ENCODE measurements at regions not wholly inside any gene's neighbourhood (a gene's known extent, or its start where the extent isn't known, plus 50 kb on each side); places are given as distances from the start of the nearest gene placed in this dataset.

- ChIA-PET POLR2A (ENCODE audit: unreplicated experiment) (no interaction called here), CTCF (no interaction called here)
- dilution Hi-C loops (cut with HindIII; ENCODE audit: low sequenced_read_pairs, unreplicated experiment) (no loop called here), in situ Hi-C loops (cut with MboI; ENCODE audit: low sequenced_read_pairs) (no loop called here), intact Hi-C loops (cut with micrococcal nuclease) (no loop called here)
- Histone ChIP-seq H4K5ac (ENCODE audit: low read depth, low read length) (no peak overlapping the region), H2AK5ac (ENCODE audit: low read depth, low read length) (no peak overlapping the region), H3K14ac (replicated peaks; ENCODE audit: low read depth, low read length) (no peak overlapping the region), H2BK15ac (ENCODE audit: low read depth, low read length) (no peak overlapping the region), H3K36me3 (ENCODE audit: control insufficient read depth, insufficient read depth, low read length) (no peaks in the 10 kb centered on the region), H3K27ac (ENCODE audit: insufficient read depth, low read length) (no peak overlapping the region), H3K79me1 (ENCODE audit: low read depth in 1 of 2, low read length in 2 of 2) (no peaks in the 10 kb centered on the region), H3K9ac (ENCODE audit: low read depth, low read length) (no peak overlapping the region), H4K91ac (ENCODE audit: insufficient read depth, low read depth, low read length) (no peak overlapping the region), H3K23ac (ENCODE audit: low read depth, low read length) (no peak overlapping the region), H2AFZ (replicated peaks; ENCODE audit: low read length, poor library complexity) (no peak overlapping the region), H3K27me3 (ENCODE audit: control insufficient read depth, insufficient read depth, low read length) (no peaks in the 10 kb centered on the region), H4K20me1 (ENCODE audit: insufficient read depth, low read length) (no peaks in the 10 kb centered on the region), H3K18ac (ENCODE audit: low read depth, low read length) (no peak overlapping the region), H3K4me3 (ENCODE audit: insufficient read depth, low read depth, low read length) (no peak overlapping the region), H4K8ac (ENCODE audit: low read depth in 2 of 2, low read length in 2 of 2) (no peak overlapping the region), H3K4me2 (ENCODE audit: low read depth, low read length) (no peak overlapping the region), H3K4ac (ENCODE audit: low read depth, low read length) (no peak overlapping the region), H2BK20ac (ENCODE audit: low read depth, low read length) (no peak overlapping the region), H2BK5ac (ENCODE audit: low read depth, low read length, poor library complexity, severe bottlenecking) (no peak overlapping the region), H2BK120ac (ENCODE audit: low read depth, low read length) (no peak overlapping the region), H3K56ac (ENCODE audit: extremely low read depth, insufficient read depth, low read length) (no peak overlapping the region), H3K9me3 (ENCODE audit: control insufficient read depth, insufficient read depth, low read length) (no peaks in the 10 kb centered on the region), H3K9me1 (ENCODE audit: insufficient read depth, low read length) (no peaks in the 10 kb centered on the region), H3K4me1 (ENCODE audit: control insufficient read depth, insufficient read depth, low read length) (no peaks in the 10 kb centered on the region), H2AK9ac (replicated peaks; ENCODE audit: low read depth, low read length, poor library complexity) (no peak overlapping the region)
- BruUV-seq (replicated peaks): no TSS peak
- 100% methylated on average over 1 of the region's 3 CpGs; no CpG with 5 or more reads in 1 of the 2 experiments for WGBS, 2 experiments (ENCODE audit: extremely low coverage in 2 of 2, insufficient read length in 1 of 2)
- no peak for ATAC-seq (ENCODE audit: low read depth)
- TF ChIP-seq BHLHE40 (IDR thresholded peaks at IDR 0.05; ENCODE audit: low read depth, low read length) (no peak), CTCF (conservative IDR thresholded peaks at IDR 0.05; ENCODE audit: low read depth, low read length) (no peak), ELK1 (IDR thresholded peaks at IDR 0.05; ENCODE audit: borderline replicate concordance, low read depth, low read length) (no peak), MAFK (IDR thresholded peaks at IDR 0.05; ENCODE audit: low read depth, low read length) (no peak), USF2 (IDR thresholded peaks at IDR 0.05; ENCODE audit: low read depth, low read length) (no peak), MAZ (IDR thresholded peaks at IDR 0.05; ENCODE audit: borderline replicate concordance, low read depth, low read length) (no peak), RAD21 (IDR thresholded peaks at IDR 0.05; ENCODE audit: low read length) (no peak), FOS (IDR thresholded peaks at IDR 0.05; ENCODE audit: low read depth, low read length) (no peak), POLR2A (IDR thresholded peaks at IDR 0.05; ENCODE audit: low read depth, low read length) (no peak), CHD1 (IDR thresholded peaks at IDR 0.05; ENCODE audit: low read depth, low read length) (no peak), CEBPB (IDR thresholded peaks at IDR 0.05; ENCODE audit: low read depth, low read length) (no peak), SMC3 (IDR thresholded peaks at IDR 0.05; ENCODE audit: low read depth, low read length) (no peak), RCOR1 (IDR thresholded peaks at IDR 0.05; ENCODE audit: insufficient replicate concordance, low read length) (no peak), RFX5 (IDR thresholded peaks at IDR 0.05; ENCODE audit: low read depth, low read length) (no peak), NFE2L2 (IDR thresholded peaks at IDR 0.05; ENCODE audit: low read depth, low read length) (no peak), MXI1 (IDR thresholded peaks at IDR 0.05; ENCODE audit: borderline replicate concordance, low read depth, low read length) (no peak)
- DNase-seq: no peak
These were observed 375.2 kb upstream of the CTSO start for GRCh38 chr4:156328882-156329281.
